ENCODE measurements at regions not wholly inside any gene's neighbourhood (a gene's known extent, or its start where the extent isn't known, plus 50 kb on each side); places are given as distances from the start of the nearest gene placed in this dataset.

- no peak for DNase-seq
Observed at GRCh38 chr6:170212956-170213636, 77.8 kb downstream of the DLL1 start.

- no peak for DNase-seq
Observed at GRCh38 chr6:170212051-170212756, 78.7 kb downstream of the DLL1 start.

- no peak for DNase-seq
Observed at GRCh38 chr6:170211404-170212025, 79.4 kb downstream of the DLL1 start.

DNA sequence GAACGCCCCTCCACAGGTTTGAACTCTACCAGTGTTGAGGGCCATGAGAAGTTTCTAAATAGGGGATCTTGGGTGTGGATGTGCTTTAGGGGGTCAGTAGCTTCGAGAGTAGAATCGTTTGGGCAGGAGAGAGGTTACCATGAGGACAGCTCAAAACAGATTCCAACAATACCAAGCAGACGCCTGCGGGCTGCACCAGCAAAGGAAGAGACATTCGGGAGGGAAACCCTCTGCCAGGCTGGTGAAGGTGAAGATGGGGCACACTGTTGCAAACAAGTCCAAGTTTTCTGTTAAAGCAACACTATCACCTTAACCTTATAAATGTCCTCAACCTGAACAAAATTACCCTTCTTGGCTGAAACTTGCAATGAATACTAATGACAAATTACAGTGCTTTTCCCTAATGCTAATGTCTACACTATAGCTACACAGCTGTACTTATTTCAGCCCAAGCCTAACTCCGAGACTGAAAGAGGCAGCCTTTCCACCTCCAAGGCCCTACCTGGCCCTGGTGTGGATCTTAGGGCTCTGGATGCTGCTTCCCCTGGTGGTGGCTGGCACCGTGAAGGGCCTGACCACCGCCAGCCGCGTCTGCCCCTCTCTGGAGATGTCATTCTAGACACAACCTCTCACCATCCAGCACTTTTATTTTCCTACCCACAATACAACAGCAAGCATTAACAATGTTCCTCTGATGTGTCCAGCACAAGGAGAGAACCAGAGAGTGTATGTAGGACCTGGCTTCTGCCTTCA is 80.1 kb downstream of the DLL1 start:
- DNase-seq, result no peak

DNA sequence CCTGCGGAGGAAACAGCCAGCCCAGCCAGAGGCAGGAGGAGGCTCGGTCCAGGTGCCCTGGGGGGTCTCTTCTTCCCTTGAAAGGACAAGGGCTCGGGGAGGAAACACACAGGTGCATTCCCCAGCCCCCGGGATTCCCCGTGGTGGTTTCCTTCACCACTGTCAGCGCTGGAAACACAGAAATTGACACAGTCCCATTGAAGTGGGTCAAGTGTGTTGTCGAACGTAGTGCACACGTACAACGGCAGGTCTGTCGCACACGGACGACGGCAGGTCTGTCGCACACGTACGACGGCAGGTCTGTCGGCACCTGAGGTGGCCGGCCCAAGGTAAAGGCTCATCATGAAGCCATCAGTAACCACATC is 80.9 kb downstream of the DLL1 start:
- DNase-seq, result no peak

DNA sequence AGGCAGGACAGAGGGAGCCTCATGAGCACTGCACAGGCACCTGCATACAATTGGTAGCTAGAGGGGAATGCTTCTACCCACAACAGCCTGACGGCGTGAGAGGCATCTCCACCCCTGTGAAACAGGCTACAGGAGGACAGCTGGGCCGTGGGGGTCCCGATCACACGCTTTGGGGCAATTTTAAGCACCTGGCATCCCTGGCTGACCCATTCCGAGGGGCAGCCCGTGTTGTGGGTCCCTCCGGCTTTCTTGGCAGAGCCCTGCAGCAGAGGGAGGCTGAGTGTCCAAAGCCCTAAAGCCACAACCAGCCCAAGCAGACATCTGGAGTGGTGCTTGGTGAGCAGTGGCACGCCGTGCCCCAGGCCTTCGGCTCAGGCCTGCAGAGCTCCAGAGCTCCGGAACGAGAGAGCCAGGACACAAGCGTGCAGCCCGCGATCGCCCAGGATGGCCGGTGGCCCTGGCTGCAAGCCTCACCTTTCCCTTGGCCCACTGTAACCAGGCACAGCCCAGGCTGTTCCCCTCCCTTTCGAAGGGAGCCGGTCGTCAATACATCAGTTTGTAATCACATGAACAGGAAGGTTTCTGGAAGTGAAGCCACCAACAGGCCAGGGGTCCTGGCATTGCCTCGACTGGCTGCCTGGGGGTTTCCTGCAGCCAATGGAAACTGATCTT is 81.4 kb downstream of the DLL1 start:
- DNase-seq, result no peak

GRCh38 chr6:170208651-170209353 is 82.1 kb downstream of the DLL1 start:
- no peak for DNase-seq

DNA sequence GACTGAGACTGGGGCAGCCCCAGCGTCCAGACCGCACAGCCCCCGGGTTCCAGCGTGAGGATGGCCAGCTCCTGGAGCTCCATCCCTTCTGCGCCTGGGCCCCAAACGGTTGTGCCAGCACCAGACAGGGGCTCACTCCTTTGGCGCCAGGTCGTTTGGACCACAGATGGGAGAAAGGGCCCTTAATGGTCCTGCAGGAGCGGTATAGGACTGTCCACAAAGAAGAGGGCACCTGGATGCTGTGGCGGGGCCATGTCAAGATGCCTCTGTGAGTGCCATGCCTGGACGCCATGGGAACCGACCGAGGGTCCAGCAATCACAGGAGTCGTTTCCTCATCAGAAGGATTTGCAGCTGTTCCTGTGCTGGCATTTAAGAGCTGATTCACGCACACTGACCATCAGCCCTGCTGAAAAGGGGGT is 82.7 kb downstream of the DLL1 start:
- no peak for DNase-seq

GRCh38 chr6:170207586-170208181 is 83.2 kb downstream of the DLL1 start:
- DNase-seq, result no peak

GRCh38 chr6:170206851-170207431 is 83.9 kb downstream of the DLL1 start:
- DNase-seq, result no peak

DNA sequence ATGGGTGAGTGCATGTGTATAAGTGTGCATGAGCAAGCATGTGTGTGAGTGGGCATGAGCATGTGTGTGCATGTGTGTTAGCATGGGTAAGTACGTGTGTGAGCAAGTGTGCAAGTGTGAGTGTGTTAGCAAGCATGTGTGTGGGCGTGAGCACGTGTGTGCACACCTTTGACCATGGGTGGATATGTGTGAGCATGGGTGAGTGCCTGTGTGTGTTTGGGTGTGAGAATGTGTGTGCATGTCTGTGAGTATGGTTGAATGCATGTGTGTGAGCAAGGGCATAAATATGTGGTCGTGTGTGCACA is 84.6 kb downstream of the DLL1 start:
- DNase-seq, result no peak

- DNase-seq, result no peak
Observed at GRCh38 chr6:170205534-170206316, 85.2 kb downstream of the DLL1 start.

DNA sequence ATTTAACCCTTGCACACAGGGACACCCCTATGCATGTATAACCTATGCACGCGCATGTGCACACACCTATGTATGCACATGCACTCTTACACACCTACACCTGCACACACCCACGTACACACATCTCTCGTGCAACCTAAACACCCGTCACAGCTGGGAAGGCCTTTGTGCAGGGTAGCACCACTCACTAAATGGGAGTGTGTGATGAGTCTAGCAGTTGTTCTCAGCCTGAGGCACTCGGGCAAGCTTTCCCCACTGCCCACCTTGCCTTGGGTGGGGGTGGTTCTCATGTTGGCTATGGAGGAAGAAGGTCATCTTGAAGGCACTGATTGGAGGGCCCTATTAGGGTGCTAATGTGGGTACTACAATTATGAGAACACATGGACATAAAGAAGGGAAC is 85.8 kb downstream of the DLL1 start:
- DNase-seq, result no peak

DNA sequence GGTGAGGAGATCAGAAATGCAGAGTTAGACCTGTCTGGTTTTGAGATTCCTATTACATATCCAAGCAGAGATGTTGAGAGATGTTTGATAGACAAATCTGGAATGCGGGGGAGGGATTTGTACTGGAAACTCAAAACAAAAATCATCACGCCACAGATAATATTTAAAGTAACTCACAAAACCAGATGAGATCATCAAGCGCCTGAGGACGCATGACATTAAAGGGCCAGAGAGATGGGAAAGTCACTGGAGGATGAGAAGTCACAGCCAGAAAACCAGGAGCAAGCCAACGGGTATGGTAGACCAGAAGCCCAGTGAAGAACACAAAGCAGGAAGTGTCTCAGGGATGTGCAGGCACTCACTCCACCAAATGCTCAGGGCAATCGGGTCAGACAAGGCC is 87.7 kb downstream of the DLL1 start:
- no peak for DNase-seq

DNA sequence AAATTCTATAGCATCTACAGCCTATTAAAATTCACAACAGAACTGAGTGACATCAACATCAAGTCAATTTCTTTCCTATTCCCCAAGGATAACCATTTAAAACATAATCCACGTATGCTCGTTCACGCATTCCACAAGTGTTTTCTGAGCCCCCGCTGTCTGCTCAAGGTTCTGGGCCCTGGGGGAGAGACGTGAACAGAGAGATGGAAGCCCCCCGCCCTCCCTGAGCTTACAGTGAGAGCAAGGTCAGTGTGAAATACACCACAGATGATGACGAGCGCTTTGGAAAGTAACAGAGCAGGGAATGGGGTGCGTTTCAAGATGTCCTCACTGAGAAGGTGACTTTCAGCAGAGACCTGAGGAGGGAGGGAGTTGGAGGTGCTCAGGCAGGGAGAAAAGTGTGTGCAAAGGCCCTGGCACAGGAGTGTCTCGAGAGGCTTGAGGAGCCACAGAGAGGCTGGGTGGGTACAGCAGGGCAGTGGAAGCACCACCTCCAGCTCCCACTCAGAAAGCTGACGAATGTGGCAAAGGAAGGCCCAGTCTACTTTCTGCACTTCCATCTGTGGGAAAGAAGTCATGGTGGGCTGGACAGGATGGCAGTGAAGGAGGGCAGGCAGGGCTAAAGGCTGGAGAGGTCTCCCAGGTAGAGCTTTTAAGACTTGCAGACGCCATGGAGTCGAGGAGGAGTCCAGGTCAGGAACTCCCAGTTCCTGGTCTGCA is 88.3 kb downstream of the DLL1 start:
- no peak for DNase-seq

- no peak for DNase-seq
Observed at GRCh38 chr6:170201361-170201760, 89.5 kb downstream of the DLL1 start.

GRCh38 chr6:170200458-170200891 is 90.4 kb downstream of the DLL1 start:
- DNase-seq, result no peak

DNA sequence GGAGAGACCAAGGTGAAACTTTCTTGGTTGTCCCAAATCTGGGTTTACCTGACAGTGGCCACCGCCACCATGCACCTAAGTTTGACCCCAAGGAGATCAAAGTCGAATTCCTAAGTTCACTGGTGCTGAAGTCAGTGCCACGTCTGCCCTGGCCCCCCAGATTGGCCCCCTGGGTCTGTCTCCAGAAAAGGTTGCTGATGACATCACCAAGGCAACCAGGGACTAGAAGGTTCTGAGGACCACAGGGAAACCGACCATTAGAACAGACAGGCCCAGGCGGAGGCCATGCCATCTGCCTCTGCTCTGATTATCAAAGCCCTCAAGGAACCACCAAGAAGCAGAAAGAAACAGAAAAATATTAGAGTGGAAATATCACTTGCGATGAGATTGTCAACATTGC is 91.2 kb downstream of the DLL1 start:
- no peak for DNase-seq

DNA sequence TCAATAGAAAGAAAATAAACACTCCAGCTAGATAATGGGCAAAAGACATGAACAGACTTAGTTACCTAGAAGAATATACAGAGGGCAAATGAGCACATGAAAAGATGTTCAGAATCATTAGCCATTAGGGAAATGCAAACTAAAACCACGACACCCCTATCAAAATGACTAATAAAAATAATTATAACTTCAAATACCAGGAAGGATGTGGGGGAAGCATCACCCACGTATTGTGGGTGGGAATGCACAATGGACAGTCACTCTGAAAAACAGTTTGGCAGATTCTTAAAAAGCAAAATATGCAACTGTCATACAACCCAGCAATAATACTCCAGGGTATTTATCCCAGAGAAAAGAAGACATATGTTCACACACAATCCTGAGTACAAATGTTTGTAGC is 92.6 kb downstream of the DLL1 start:
- no peak for DNase-seq

DNA sequence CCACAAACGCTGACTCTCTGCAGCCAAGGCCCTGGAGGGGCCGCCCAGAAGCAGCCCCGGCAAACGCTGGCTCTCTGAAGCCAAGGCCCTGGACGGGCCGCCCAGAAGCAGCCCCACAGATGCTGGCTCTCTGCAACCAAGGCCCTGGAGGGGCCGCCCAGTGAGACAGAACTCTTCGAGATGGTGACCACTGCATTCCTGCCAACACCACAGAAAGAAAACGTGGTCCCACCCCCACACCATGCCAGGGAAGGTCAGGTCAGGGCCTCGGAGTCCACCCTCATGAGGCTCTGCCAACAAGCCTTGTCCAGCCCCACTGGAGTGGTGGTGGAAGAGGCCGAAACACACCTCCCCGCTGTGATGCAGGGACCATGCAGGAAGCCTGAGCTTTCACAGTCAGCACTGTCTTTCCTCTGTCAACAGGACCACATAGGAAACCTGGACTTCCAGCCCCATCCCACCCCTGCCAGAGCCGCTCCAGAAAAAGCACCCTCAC is 97.5 kb downstream of the DLL1 start:
- DNase-seq, result no peak

All from stimulated activated CD4-positive, alpha-beta T cell treated with anti-CD3 and anti-CD28 coated beads, Interleukin-2, amount 100 ng/mL, for 48 hours (primary cell).